OCI-LY1 (cell line): ENCODE measurements at regions not wholly inside any gene's neighbourhood (a gene's known extent, or its start where the extent isn't known, plus 50 kb on each side); places are given as distances from the start of the nearest gene placed in this dataset.

ENCODE experiments used
- H2AFZ ChIP-seq: fragments of 200-600 bp; sonication (generic), shearing (Covaris generic); 2 replicates; pipeline ENCODE4 v1.6.0; 2014; ENCODE audit warnings: antibody characterized with exemption, mild to moderate bottlenecking, low read length
- H3F3A ChIP-seq: fragments of 200-600 bp; sonication (generic), shearing (Covaris generic); 2 replicates; pipeline ENCODE4 v1.6.0; 2014; ENCODE audit warnings: mild to moderate bottlenecking, antibody characterized with exemption, low read length, moderate library complexity; ENCODE audit not compliant: insufficient read depth
- H3K27ac ChIP-seq: fragments of 200-600 bp; sonication (generic); 2 replicates; pipeline ENCODE4 v1.5.1; 2014; ENCODE audit warnings: low read length, mixed run types, mild to moderate bottlenecking, low read depth; ENCODE audit not compliant: poor library complexity, severe bottlenecking
- H3K27me3 ChIP-seq: fragments of 200-600 bp; sonication (generic); 2 replicates; pipeline ENCODE4 v1.6.0; 2014; ENCODE audit warnings: antibody characterized with exemption, mild to moderate bottlenecking, low read length, moderate library complexity; ENCODE audit not compliant: insufficient read depth
- H3K36me3 ChIP-seq: fragments of 200-600 bp; sonication (generic); 2 replicates; pipeline ENCODE4 v1.6.1; 2014; ENCODE audit warnings: mild to moderate bottlenecking, antibody characterized with exemption, low read length, moderate library complexity, mixed read lengths; ENCODE audit not compliant: insufficient read depth
- H3K4me1 ChIP-seq: fragments of 200-600 bp; sonication (generic); 2 replicates; pipeline ENCODE4 v1.5.1; 2014; ENCODE audit warnings: mild to moderate bottlenecking, low read length, moderate library complexity; ENCODE audit not compliant: insufficient read depth, severe bottlenecking
- H3K4me2 ChIP-seq: fragments of 200-600 bp; sonication (generic), shearing (Covaris generic); 2 replicates; pipeline ENCODE4 v1.6.1; 2014; ENCODE audit warnings: low read length
- H3K4me3 ChIP-seq: fragments of 200-600 bp; sonication (generic); 2 replicates; pipeline ENCODE4 v1.5.1; 2014; ENCODE audit warnings: low read length, low read depth, mild to moderate bottlenecking, mixed read lengths; ENCODE audit not compliant: poor library complexity, severe bottlenecking
- H3K79me2 ChIP-seq: fragments of 200-600 bp; shearing (Covaris generic); 2 replicates; pipeline ENCODE4 v1.6.1; 2016; ENCODE audit warnings: mixed run types, low read length, mixed read lengths; ENCODE audit not compliant: insufficient read depth
- H3K9ac ChIP-seq: fragments of 200-600 bp; sonication (generic), shearing (Covaris generic); 2 replicates; pipeline ENCODE4 v1.6.1; 2014; ENCODE audit warnings: mild to moderate bottlenecking, low read length, mixed read lengths
- H3K9me2 ChIP-seq: fragments of 200-600 bp; sonication (generic), shearing (Covaris generic); 2 replicates; pipeline ENCODE4 v1.6.1; 2014; ENCODE audit warnings: low read depth, mild to moderate bottlenecking, low read length, mixed read lengths
- H3K9me3 ChIP-seq: fragments of 200-600 bp; shearing (Covaris generic); 2 replicates; pipeline ENCODE4 v1.6.1; 2014; ENCODE audit warnings: low read length, mixed read lengths
- H4K20me1 ChIP-seq: fragments of 200-600 bp; sonication (generic), shearing (Covaris generic); 2 replicates; pipeline ENCODE4 v1.6.0; 2016; ENCODE audit warnings: mild to moderate bottlenecking, low read length; ENCODE audit not compliant: insufficient read depth
- CTCF ChIP-seq: fragments of 200-600 bp; sonication (generic), shearing (Covaris generic); IDR thresholded peaks from 2 replicates; pipeline ENCODE4 v1.5.1; 2017; ENCODE audit warnings: mild to moderate bottlenecking, antibody characterized with exemption, low read length, moderate library complexity, mixed read lengths
- EZH2 ChIP-seq: fragments of 200-600 bp; sonication (generic), shearing (Covaris generic); IDR thresholded peaks from 2 replicates; pipeline ENCODE4 v1.8.0; 2017; ENCODE audit warnings: borderline replicate concordance, mixed run types, mild to moderate bottlenecking, antibody characterized with exemption, low read length, moderate library complexity, mixed read lengths

- no peak for TF ChIP-seq EZH2
- TF ChIP-seq CTCF, result no peak
- H3K4me2 ChIP-seq, result no peak overlapping the region
Measured at GRCh38 chr4:56084851-56085250, 136.1 kb downstream of the CEP135 start.

More at GRCh38 chr4:56084851-56085250, 136.1 kb downstream of the CEP135 start:
- no peaks in the 10 kb centered on the region for H4K20me1 ChIP-seq
- no peaks in the 10 kb centered on the region for H3K79me2 ChIP-seq
- no peaks in the 10 kb centered on the region for H3K4me1 ChIP-seq
- H2AFZ ChIP-seq, result no peak overlapping the region
- H3K4me3 ChIP-seq, result no peak overlapping the region
- H3K9me2 ChIP-seq, result no peaks in the 10 kb centered on the region
- no peak overlapping the region for H3K27ac ChIP-seq
- H3K9ac ChIP-seq, result no peak overlapping the region
- H3K9me3 ChIP-seq, result no peaks in the 10 kb centered on the region
- H3K27me3 ChIP-seq, result no peaks in the 10 kb centered on the region
- no peaks in the 10 kb centered on the region for H3K36me3 ChIP-seq
- H3F3A ChIP-seq, result no peaks in the 10 kb centered on the region
